ENCODE measurements at regions not wholly inside any gene's neighbourhood (a gene's known extent, or its start where the extent isn't known, plus 50 kb on each side); places are given as distances from the start of the nearest gene placed in this dataset.
A peak's percentile ranks its signal among the peaks of the same experiment; 100 is the strongest.

GRCh38 chr1:184267747-184268146 is 119.1 kb upstream of the C1orf21 start:
- no peaks in the 10 kb centered on the region for H3K36me3 ChIP-seq (ENCODE audit: control insufficient read depth, insufficient read depth, low read length)
- no peaks in the 10 kb centered on the region for H3K9me3 ChIP-seq (ENCODE audit: control insufficient read depth, insufficient read depth, low read depth, low read length)

GRCh38 chr1:184270556-184270955 is 116.3 kb upstream of the C1orf21 start:
- H3K79me2 ChIP-seq (ENCODE audit: control insufficient read depth, insufficient read depth, low read length) = no peaks in the 10 kb centered on the region
- no peak for TF ChIP-seq EZH2 (IDR thresholded peaks at IDR 0.05; ENCODE audit: low read length, missing control alignments)
- TF ChIP-seq CTCF (conservative IDR thresholded peaks at IDR 0.05 in 1 of 2, IDR thresholded peaks at IDR 0.05 in 1 of 2; ENCODE audit: low read depth in 1 of 2, low read length in 2 of 2) = no peak
- no peak overlapping the region for H2AFZ ChIP-seq (ENCODE audit: low read length)
- H3K36me3 ChIP-seq (ENCODE audit: control insufficient read depth, insufficient read depth, low read length) = no peaks in the 10 kb centered on the region
- no peak overlapping the region for H3K4me3 ChIP-seq (replicated peaks in 1 of 4; ENCODE audit: control extremely low read depth in 1 of 4, insufficient read depth in 1 of 4, low read depth in 3 of 4, low read length in 4 of 4)
- no peaks in the 10 kb centered on the region for H3K27me3 ChIP-seq (ENCODE audit: control insufficient read depth, insufficient read depth, low read length)
- no peak overlapping the region for H3K27ac ChIP-seq (ENCODE audit: insufficient read depth, low read length)
- H3K9me3 ChIP-seq (ENCODE audit: control insufficient read depth, insufficient read depth, low read depth, low read length) = no peaks in the 10 kb centered on the region
- H3K4me2 ChIP-seq (ENCODE audit: extremely low read depth, insufficient read depth, low read length) = no peak overlapping the region
- no peak overlapping the region for H3K9ac ChIP-seq (ENCODE audit: insufficient read depth, low read length)
- DNase-seq (ENCODE audit: low read depth in 2 of 2) = peak in 1 of 2 donors; percentile 52
- H4K20me1 ChIP-seq (ENCODE audit: control insufficient read depth, extremely low read depth, insufficient read depth, low read length) = no peaks in the 10 kb centered on the region
- no peaks in the 10 kb centered on the region for H3K4me1 ChIP-seq (ENCODE audit: control insufficient read depth, extremely low read depth, insufficient read depth, low read length)

More at GRCh38 chr1:184267747-184268146, 119.1 kb upstream of the C1orf21 start:
- Histone ChIP-seq H3K4me3 (replicated peaks in 1 of 4; ENCODE audit: control extremely low read depth in 1 of 4, insufficient read depth in 1 of 4, low read depth in 3 of 4, low read length in 4 of 4) (no peak overlapping the region), H2AFZ (ENCODE audit: low read length) (no peak overlapping the region), H3K79me2 (ENCODE audit: control insufficient read depth, insufficient read depth, low read length) (no peaks in the 10 kb centered on the region), H3K27me3 (ENCODE audit: control insufficient read depth, insufficient read depth, low read length) (no peaks in the 10 kb centered on the region), H3K4me2 (ENCODE audit: extremely low read depth, insufficient read depth, low read length) (no peak overlapping the region), H4K20me1 (ENCODE audit: control insufficient read depth, extremely low read depth, insufficient read depth, low read length) (no peaks in the 10 kb centered on the region), H3K4me1 (ENCODE audit: control insufficient read depth, extremely low read depth, insufficient read depth, low read length) (no peaks in the 10 kb centered on the region), H3K9ac (ENCODE audit: insufficient read depth, low read length) (no peak overlapping the region), H3K27ac (ENCODE audit: insufficient read depth, low read length) (no peak overlapping the region)
- DNase-seq (ENCODE audit: low read depth in 2 of 2) = no peak
- TF ChIP-seq EZH2 (IDR thresholded peaks at IDR 0.05; ENCODE audit: low read length, missing control alignments) (no peak), CTCF (conservative IDR thresholded peaks at IDR 0.05 in 1 of 2, IDR thresholded peaks at IDR 0.05 in 1 of 2; ENCODE audit: low read depth in 1 of 2, low read length in 2 of 2) (no peak)

GRCh38 chr1:184272175-184272866 is 114.5 kb upstream of the C1orf21 start:
- no peak overlapping the region for H3K4me2 ChIP-seq (ENCODE audit: extremely low read depth, insufficient read depth, low read length)
- H4K20me1 ChIP-seq (ENCODE audit: control insufficient read depth, extremely low read depth, insufficient read depth, low read length) = no peaks in the 10 kb centered on the region
- no peak overlapping the region for H3K27ac ChIP-seq (ENCODE audit: insufficient read depth, low read length)
- no peaks in the 10 kb centered on the region for H3K79me2 ChIP-seq (ENCODE audit: control insufficient read depth, insufficient read depth, low read length)
- no peak overlapping the region for H2AFZ ChIP-seq (ENCODE audit: low read length)
- no peaks in the 10 kb centered on the region for H3K27me3 ChIP-seq (ENCODE audit: control insufficient read depth, insufficient read depth, low read length)
- H3K4me1 ChIP-seq (ENCODE audit: control insufficient read depth, extremely low read depth, insufficient read depth, low read length) = no peaks in the 10 kb centered on the region
- peak in 1 of 2 donors; percentile 75 for DNase-seq (ENCODE audit: low read depth in 2 of 2)
- H3K4me3 ChIP-seq (replicated peaks in 1 of 4; ENCODE audit: control extremely low read depth in 1 of 4, insufficient read depth in 1 of 4, low read depth in 3 of 4, low read length in 4 of 4) = no peak overlapping the region
- no peaks in the 10 kb centered on the region for H3K9me3 ChIP-seq (ENCODE audit: control insufficient read depth, insufficient read depth, low read depth, low read length)
- TF ChIP-seq EZH2 (IDR thresholded peaks at IDR 0.05; ENCODE audit: low read length, missing control alignments) (no peak), CTCF (conservative IDR thresholded peaks at IDR 0.05 in 1 of 2, IDR thresholded peaks at IDR 0.05 in 1 of 2; ENCODE audit: low read depth in 1 of 2, low read length in 2 of 2) (no peak)
- H3K36me3 ChIP-seq (ENCODE audit: control insufficient read depth, insufficient read depth, low read length) = no peaks in the 10 kb centered on the region
- H3K9ac ChIP-seq (ENCODE audit: insufficient read depth, low read length) = no peak overlapping the region

All from fibroblast of lung (primary cell).